ENCODE measurements at regions not wholly inside any gene's neighbourhood (a gene's known extent, or its start where the extent isn't known, plus 50 kb on each side); places are given as distances from the start of the nearest gene placed in this dataset.

DNA sequence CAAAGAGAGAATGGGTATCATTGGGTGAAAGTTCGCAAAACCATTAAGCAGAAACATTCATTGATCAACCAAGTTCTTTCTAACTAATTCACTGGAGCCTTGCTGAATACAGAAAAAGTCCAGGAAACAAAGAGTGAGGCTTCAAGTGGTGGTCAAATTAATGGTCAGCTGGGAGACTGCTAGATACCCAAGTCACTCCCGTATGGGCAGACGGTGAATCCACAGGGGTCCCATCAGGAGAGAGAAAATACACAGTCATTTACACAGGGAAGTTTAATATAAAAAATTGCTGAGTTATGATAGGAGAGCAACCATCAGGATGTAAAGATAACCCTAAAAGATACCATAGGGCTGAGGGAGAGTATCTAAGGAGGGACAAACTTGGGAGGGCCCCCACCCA lies 198.7 kb upstream of the DTNBP1 start:
- Histone ChIP-seq H3K9me3 (ENCODE audit: control insufficient read depth in 1 of 2, insufficient read depth in 1 of 2, low read depth in 1 of 2, low read length in 2 of 2) (no peaks in the 10 kb centered on the region), H3K4me2 (ENCODE audit: low read length) (no peak overlapping the region), H3K4me3 (replicated peaks in 1 of 2; ENCODE audit: low read depth in 1 of 2, low read length in 2 of 2) (no peak overlapping the region), H3K36me3 (ENCODE audit: control insufficient read depth in 1 of 2, insufficient read depth in 2 of 2, low read length in 2 of 2) (no peaks in the 10 kb centered on the region), H3K4me1 (ENCODE audit: control insufficient read depth in 1 of 2, insufficient read depth in 2 of 2, low read length in 2 of 2) (no peaks in the 10 kb centered on the region), H3K9ac (ENCODE audit: low read length) (no peak overlapping the region), H3K27ac (ENCODE audit: low read depth, low read length) (no peak overlapping the region), H3K9me2 (ENCODE audit: insufficient read depth) (no peaks in the 10 kb centered on the region), H4K20me1 (ENCODE audit: insufficient read depth) (no peaks in the 10 kb centered on the region), H2AFZ (ENCODE audit: low read depth, low read length, poor library complexity, severe bottlenecking) (no peak overlapping the region), H3K79me2 (ENCODE audit: insufficient read depth, low read length) (no peaks in the 10 kb centered on the region), H3K27me3 (ENCODE audit: insufficient read depth, low read length) (no peaks in the 10 kb centered on the region; the same call in 1 of the 2 replicates)
- ATAC-seq (no peak), DNase-seq (ENCODE audit: low read depth, low spot score) (no peak)
- ChIA-PET CTCF (no interaction called here), POLR2A (no interaction called here), RAD21 (ENCODE audit: low non-redundant PET in 1 of 2, low total read pairs in 2 of 2, uncharacterized antibody in 2 of 2, unreplicated experiment in 2 of 2) (no interaction called here)
- no peak for TF ChIP-seq ZFX (IDR thresholded peaks at IDR 0.05)
- no peak for TF ChIP-seq ZNF274 (IDR thresholded peaks at IDR 0.05; ENCODE audit: low read depth, low read length)
- TF ChIP-seq SRF (IDR thresholded peaks at IDR 0.05; ENCODE audit: low read depth): no peak
- no peak for TF ChIP-seq CBX3 (IDR thresholded peaks at IDR 0.05; ENCODE audit: low read depth)
- no peak for TF ChIP-seq POLR2A (IDR thresholded peaks at IDR 0.05; ENCODE audit: borderline replicate concordance, extremely low read depth, insufficient read depth, insufficient read length)
- no peak for TF ChIP-seq SIN3A (IDR thresholded peaks at IDR 0.05; ENCODE audit: low read depth)
- TF ChIP-seq JUND (IDR thresholded peaks at IDR 0.05): no peak
- TF ChIP-seq SP1 (IDR thresholded peaks at IDR 0.05; ENCODE audit: low read depth): no peak
- TF ChIP-seq ELF1 (IDR thresholded peaks at IDR 0.05; ENCODE audit: borderline replicate concordance, low read depth): no peak
- TF ChIP-seq POLR2AphosphoS5 (IDR thresholded peaks at IDR 0.05; ENCODE audit: low read depth, low read length): no peak
- intact Hi-C loops (cut with micrococcal nuclease): no loop called here
- no TSS peak for BruUV-seq (replicated peaks)

DNA sequence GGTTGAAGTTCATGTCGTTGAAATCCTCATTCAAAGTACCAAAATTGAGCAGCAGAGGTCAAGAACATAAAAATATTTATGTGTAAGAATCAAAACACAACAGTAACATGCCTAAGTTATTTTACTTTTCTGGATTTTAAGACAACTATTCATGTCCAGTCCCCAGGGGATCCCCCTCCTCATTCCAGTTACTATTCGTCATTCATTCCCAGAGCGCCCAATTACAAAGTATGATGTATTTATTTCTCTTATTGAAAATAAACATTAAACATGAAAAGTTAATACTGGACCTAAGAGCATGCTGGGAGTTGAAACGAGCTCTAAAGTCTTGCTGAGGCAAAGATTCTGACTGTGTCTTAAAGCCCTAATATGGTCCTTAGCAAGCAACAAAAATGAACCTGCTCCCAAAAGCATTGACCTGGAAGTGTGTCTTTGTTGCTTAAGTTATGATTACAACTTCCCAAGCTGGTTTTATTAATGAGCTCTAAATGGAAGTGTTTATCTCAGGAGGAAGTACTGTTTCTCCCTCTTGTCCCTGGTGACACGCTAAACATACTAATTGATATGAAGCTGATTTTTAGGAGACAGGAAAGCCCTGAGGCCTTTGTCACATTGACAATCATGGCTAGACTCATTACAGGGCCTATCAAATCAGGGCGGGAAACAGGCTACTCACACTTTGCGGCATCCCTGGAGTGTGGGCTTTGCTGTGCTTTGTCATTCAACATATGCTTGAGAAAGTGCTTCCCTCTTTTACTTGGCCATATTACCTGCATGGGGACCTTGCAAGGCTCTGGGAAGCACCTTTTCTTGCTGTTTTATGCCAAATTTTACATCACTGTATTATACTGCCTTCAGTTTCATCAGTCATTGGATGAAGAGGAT lies 192.2 kb upstream of the DTNBP1 start:
- ATAC-seq (no peak), DNase-seq (ENCODE audit: low read depth, low spot score) (no peak)
- H3K4me2 ChIP-seq (ENCODE audit: low read length): no peak overlapping the region
- no peak overlapping the region for H2AFZ ChIP-seq (ENCODE audit: low read depth, low read length, poor library complexity, severe bottlenecking)
- no peak overlapping the region for H3K4me3 ChIP-seq (replicated peaks in 1 of 2; ENCODE audit: low read depth in 1 of 2, low read length in 2 of 2)
- intact Hi-C loops (cut with micrococcal nuclease): no loop called here
- H3K9me3 ChIP-seq (ENCODE audit: control insufficient read depth in 1 of 2, insufficient read depth in 1 of 2, low read depth in 1 of 2, low read length in 2 of 2): no peaks in the 10 kb centered on the region
- no peaks in the 10 kb centered on the region for H3K9me2 ChIP-seq (ENCODE audit: insufficient read depth)
- no peak overlapping the region for H3K27ac ChIP-seq (ENCODE audit: low read depth, low read length)
- TF ChIP-seq FOSL1 (IDR thresholded peaks at IDR 0.05; ENCODE audit: low read depth) (no peak), EGR1 (IDR thresholded peaks at IDR 0.05; ENCODE audit: low read depth) (no peak), CEBPB (IDR thresholded peaks at IDR 0.05; ENCODE audit: low read depth) (no peak)
- no peak overlapping the region for H3K9ac ChIP-seq (ENCODE audit: low read length)
- ChIA-PET RAD21 (ENCODE audit: low non-redundant PET in 1 of 2, low total read pairs in 2 of 2, uncharacterized antibody in 2 of 2, unreplicated experiment in 2 of 2) (no interaction called here), CTCF (no interaction called here), POLR2A (no interaction called here)
- no peaks in the 10 kb centered on the region for H3K79me2 ChIP-seq (ENCODE audit: insufficient read depth, low read length)
- no peaks in the 10 kb centered on the region for H3K36me3 ChIP-seq (ENCODE audit: control insufficient read depth in 1 of 2, insufficient read depth in 2 of 2, low read length in 2 of 2)
- H3K27me3 ChIP-seq (ENCODE audit: insufficient read depth, low read length): no peaks in the 10 kb centered on the region; the same call in 1 of the 2 replicates
- BruUV-seq (replicated peaks): no TSS peak
- no peaks in the 10 kb centered on the region for H4K20me1 ChIP-seq (ENCODE audit: insufficient read depth)
- no peaks in the 10 kb centered on the region for H3K4me1 ChIP-seq (ENCODE audit: control insufficient read depth in 1 of 2, insufficient read depth in 2 of 2, low read length in 2 of 2)
